ENCODE measurements at regions not wholly inside any gene's neighbourhood (a gene's known extent, or its start where the extent isn't known, plus 50 kb on each side); places are given as distances from the start of the nearest gene placed in this dataset.

GRCh38 chr3:73291541-73291940, 230.1 kb downstream of the EBLN2 start:
- TF ChIP-seq, protein P1, sequence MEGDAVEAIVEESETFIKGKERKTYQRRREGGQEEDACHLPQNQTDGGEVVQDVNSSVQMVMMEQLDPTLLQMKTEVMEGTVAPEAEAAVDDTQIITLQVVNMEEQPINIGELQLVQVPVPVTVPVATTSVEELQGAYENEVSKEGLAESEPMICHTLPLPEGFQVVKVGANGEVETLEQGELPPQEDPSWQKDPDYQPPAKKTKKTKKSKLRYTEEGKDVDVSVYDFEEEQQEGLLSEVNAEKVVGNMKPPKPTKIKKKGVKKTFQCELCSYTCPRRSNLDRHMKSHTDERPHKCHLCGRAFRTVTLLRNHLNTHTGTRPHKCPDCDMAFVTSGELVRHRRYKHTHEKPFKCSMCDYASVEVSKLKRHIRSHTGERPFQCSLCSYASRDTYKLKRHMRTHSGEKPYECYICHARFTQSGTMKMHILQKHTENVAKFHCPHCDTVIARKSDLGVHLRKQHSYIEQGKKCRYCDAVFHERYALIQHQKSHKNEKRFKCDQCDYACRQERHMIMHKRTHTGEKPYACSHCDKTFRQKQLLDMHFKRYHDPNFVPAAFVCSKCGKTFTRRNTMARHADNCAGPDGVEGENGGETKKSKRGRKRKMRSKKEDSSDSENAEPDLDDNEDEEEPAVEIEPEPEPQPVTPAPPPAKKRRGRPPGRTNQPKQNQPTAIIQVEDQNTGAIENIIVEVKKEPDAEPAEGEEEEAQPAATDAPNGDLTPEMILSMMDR (IDR thresholded peaks at IDR 0.05): no peak
- TF ChIP-seq POLR2A (IDR thresholded peaks at IDR 0.05) (no peak), POLR2AphosphoS5 (IDR thresholded peaks at IDR 0.05) (no peak)

Data from breast epithelium (tissue), 3 donors.